HPDE6-E6E7 (cell line): ENCODE measurements at regions not wholly inside any gene's neighbourhood (a gene's known extent, or its start where the extent isn't known, plus 50 kb on each side); places are given as distances from the start of the nearest gene placed in this dataset.
"Not testable (repeated sequence)": the region's sequence is repeated elsewhere in the genome, so short reads cannot be mapped to it uniquely, and the experiment has no call there.

Experiments used
- DNase-seq: peaks from one replicate; pipeline ENCODE4 v3.0.0; 2011; ENCODE audit warnings: missing footprints; ENCODE audit errors: extremely low spot score

- DNase-seq: no peak
Observed at GRCh38 chr12:75646329-75647210, 135.2 kb upstream of the KRR1 start.

GRCh38 chr12:75644472-75645072 lies 133.2 kb upstream of the KRR1 start:
- DNase-seq: no peak

GRCh38 chr12:75643119-75643518 lies 131.7 kb upstream of the KRR1 start:
- not testable (repeated sequence) for DNase-seq

GRCh38 chr12:75642226-75642625 lies 130.8 kb upstream of the KRR1 start:
- DNase-seq: no peak

GRCh38 chr12:75641031-75641780 lies 129.8 kb upstream of the KRR1 start:
- peak; percentile 84 for DNase-seq

GRCh38 chr12:75638792-75639191 lies 127.4 kb upstream of the KRR1 start:
- DNase-seq: no peak

GRCh38 chr12:75636607-75637006 lies 125.2 kb upstream of the KRR1 start:
- DNase-seq: no peak

GRCh38 chr12:75635606-75636444 lies 124.4 kb upstream of the KRR1 start:
- DNase-seq: peak; percentile 38

GRCh38 chr12:75634244-75635222 lies 123.1 kb upstream of the KRR1 start:
- no peak for DNase-seq

- no peak for DNase-seq
Observed at GRCh38 chr12:75633789-75634188, 122.4 kb upstream of the KRR1 start.

GRCh38 chr12:75632442-75632841 lies 121.0 kb upstream of the KRR1 start:
- DNase-seq: no peak

GRCh38 chr12:75631831-75632230 lies 120.4 kb upstream of the KRR1 start:
- no peak for DNase-seq

- DNase-seq: no peak
Observed at GRCh38 chr12:75630091-75630490, 118.7 kb upstream of the KRR1 start.

GRCh38 chr12:75628916-75629315 lies 117.5 kb upstream of the KRR1 start:
- DNase-seq: no peak

- no peak for DNase-seq
Observed at GRCh38 chr12:75628511-75628910, 117.1 kb upstream of the KRR1 start.

- peak; percentile 60 for DNase-seq
Observed at GRCh38 chr12:75623631-75624154, 112.3 kb upstream of the KRR1 start.

GRCh38 chr12:75622492-75622891 lies 111.1 kb upstream of the KRR1 start:
- DNase-seq: no peak

- not testable (repeated sequence) for DNase-seq
Observed at GRCh38 chr12:75614396-75614795, 103.0 kb upstream of the KRR1 start.

- DNase-seq: no peak
Observed at GRCh38 chr12:75613981-75614380, 102.6 kb upstream of the KRR1 start.

- DNase-seq: no peak
Observed at GRCh38 chr12:75611041-75611440, 99.6 kb upstream of the KRR1 start.
